K562 (cell line): ENCODE measurements at regions not wholly inside any gene's neighbourhood (a gene's known extent, or its start where the extent isn't known, plus 50 kb on each side); places are given as distances from the start of the nearest gene placed in this dataset.
A peak's percentile ranks its signal among the peaks of the same experiment; 100 is the strongest.

Source experiments
- ATAC-seq: fragments of 200-7000 bp; cut with Tn5 transposase; 3 replicates; pipeline ENCODE4 v1.9.1; 2020; ENCODE audit warnings: moderate library complexity
- BruUV-seq: library from RNA; stranded (reverse); fragments of 400-500 nt; replicated peaks from 2 replicates; lab custom pipeline; 2021; lab: Mats Ljungman, UMichigan
- CTCF ChIA-PET: fragments of 300-600 bp; formaldehyde crosslinking; extraction: SDS; loops from one replicate; lab custom pipeline; 2021; ENCODE audit warnings: low intra/inter-chr PET ratio; lab: Yijun Ruan, JAX
- POLR2A ChIA-PET: fragments of 300-600, 350-650 bp; sonication (Branson Sonifier 250); formaldehyde crosslinking; extraction: SDS; loops from one replicate; lab custom pipeline; 2021; ENCODE audit warnings: antibody characterized with exemption, inconsistent platforms; lab: Yijun Ruan, JAX
- DNase-seq, 4 experiments: peaks; one replicate each; pipeline versions ENCODE4 v3.0.0 to v3.0.0-alpha.2; 2011 to 2018; ENCODE audit warnings: low spot score in 3 of 4, mixed read lengths in 3 of 4; ENCODE audit errors: extremely low read depth in 1 of 4
- FAIRE-seq: peaks from 2 replicates; lab custom pipeline; 2011; peaks lifted over from hg19 to GRCh38; lab: Jason Lieb, UNC
- H2AFZ ChIP-seq: 2 replicates; pipeline ENCODE4 v1.6.0; 2011; ENCODE audit warnings: low read depth, low read length, control low read depth, inconsistent platforms
- H3K27ac ChIP-seq: fragments of 200-600 bp; 3 replicates; pipeline ENCODE4 v1.8.0; 2011; ENCODE audit warnings: low read depth, mild to moderate bottlenecking, control low read depth, inconsistent platforms, low read length, moderate library complexity, mixed read lengths; ENCODE audit errors: extremely low read depth
- H3K27me3 ChIP-seq, 2 experiments: fragments of 300-600 bp in 1 of 2; 2 replicates in 1 of 2; 3 replicates in 1 of 2; pipeline versions ENCODE4 v1.6.0 to v1.8.0; 2011; ENCODE audit warnings: inconsistent platforms in 2 of 2, low read length in 2 of 2, mild to moderate bottlenecking in 1 of 2, mixed read lengths in 1 of 2, moderate library complexity in 1 of 2; ENCODE audit not compliant: control insufficient read depth in 2 of 2, insufficient read depth in 2 of 2
- H3K36me3 ChIP-seq: fragments of 300-600 bp; 3 replicates; pipeline ENCODE4 v1.8.0; 2011; ENCODE audit warnings: mild to moderate bottlenecking, low read length, inconsistent platforms; ENCODE audit not compliant: control insufficient read depth, insufficient read depth
- H3K4me1 ChIP-seq, 2 experiments: fragments of 200-600 bp in 1 of 2; replicated peaks in 1 of 2; 2 replicates in 1 of 2; 3 replicates in 1 of 2; pipeline versions ENCODE4 v1.5.1 to v1.8.0; 2011; ENCODE audit warnings: inconsistent platforms in 2 of 2, low read length in 2 of 2, mild to moderate bottlenecking in 1 of 2, mixed read lengths in 1 of 2, moderate library complexity in 1 of 2; ENCODE audit not compliant: control insufficient read depth in 2 of 2, insufficient read depth in 2 of 2
- H3K4me2 ChIP-seq: 2 replicates; pipeline ENCODE4 v1.6.1; 2011; ENCODE audit warnings: low read length, control low read depth, inconsistent platforms, mixed read lengths; ENCODE audit not compliant: insufficient read depth
- H3K4me3 ChIP-seq: fragments of 200-600 bp; sonication (generic), shearing (Covaris generic); 2 replicates; pipeline ENCODE4 v1.5.1; 2016; ENCODE audit warnings: control low read depth, inconsistent platforms
- H3K79me2 ChIP-seq: fragments of 200-600 bp; 3 replicates; pipeline ENCODE4 v1.8.0; 2011; ENCODE audit warnings: low read length, inconsistent platforms; ENCODE audit not compliant: control insufficient read depth, insufficient read depth
- H3K9ac ChIP-seq, 2 experiments: 2 replicates each; pipeline versions ENCODE4 v1.6.0 to v1.6.1; 2011; ENCODE audit warnings: low read depth in 2 of 2, low read length in 2 of 2, control low read depth in 1 of 2, inconsistent platforms in 1 of 2, mild to moderate bottlenecking in 1 of 2, mixed read lengths in 1 of 2; ENCODE audit not compliant: insufficient read depth in 1 of 2
- H3K9me1 ChIP-seq: one replicate; pipeline ENCODE4 v1.6.0; 2011; ENCODE audit warnings: inconsistent platforms, mild to moderate bottlenecking, low read length, moderate library complexity; ENCODE audit not compliant: control insufficient read depth, insufficient read depth
- H3K9me3 ChIP-seq: replicated peaks from 2 replicates; pipeline ENCODE4 v1.5.1; 2011; ENCODE audit warnings: low read depth, low read length, inconsistent platforms; ENCODE audit not compliant: control insufficient read depth, insufficient read depth
- H4K20me1 ChIP-seq: replicated peaks from 2 replicates; pipeline ENCODE4 v1.6.1; 2011; ENCODE audit warnings: low read length, inconsistent platforms, mixed read lengths; ENCODE audit not compliant: control insufficient read depth, insufficient read depth
- CEBPB ChIP-seq: fragments of 450-650 bp; IDR thresholded peaks from 2 replicates; pipeline ENCODE4 v1.6.1; 2016; ENCODE audit warnings: missing genetic modification characterization, missing compliant biosample characterization
- KDM5B ChIP-seq: fragments of 200-600 bp; sonication (generic); IDR thresholded peaks from 2 replicates; pipeline ENCODE4 v1.6.1; 2012; ENCODE audit warnings: low read depth, mild to moderate bottlenecking, moderate library complexity, low read length, control low read depth, inconsistent platforms; ENCODE audit not compliant: insufficient replicate concordance
- SREBF2 ChIP-seq: sonication (generic); formaldehyde crosslinking; IDR thresholded peaks from 2 replicates; pipeline ENCODE4 v1.4.0; 2020; ENCODE audit warnings: mild to moderate bottlenecking, missing genetic modification reagents
- ZFPM2 ChIP-seq: fragments of 250-450 bp; sonication (Bioruptor Pico); IDR thresholded peaks from 2 replicates; pipeline ENCODE4 v1.5.1; 2022; ENCODE audit warnings: mild to moderate bottlenecking
- ZNF282 ChIP-seq: sonication (generic); formaldehyde crosslinking; IDR thresholded peaks from 2 replicates; pipeline ENCODE4 v1.8.1; 2023; ENCODE audit warnings: missing genetic modification reagents
- in situ Hi-C: fragments of 300-500 bp; cut with MboI; formaldehyde crosslinking; loops from 4 replicates; pipeline ENCODE4 v1.15.0; 2018; ENCODE audit warnings: inconsistent platforms, mixed read lengths
- intact Hi-C: fragments of 100-400 bp; cut with micrococcal nuclease; formaldehyde crosslinking; loops from 2 replicates; pipeline ENCODE4 v1.14.2; 2022
- TF ChIP-seq, protein P1 (sequence below): fragments of 250-450 bp; sonication (Bioruptor Pico); IDR thresholded peaks from 2 replicates; pipeline ENCODE4 v1.5.0; 2020; ENCODE audit warnings: mild to moderate bottlenecking

DNA sequence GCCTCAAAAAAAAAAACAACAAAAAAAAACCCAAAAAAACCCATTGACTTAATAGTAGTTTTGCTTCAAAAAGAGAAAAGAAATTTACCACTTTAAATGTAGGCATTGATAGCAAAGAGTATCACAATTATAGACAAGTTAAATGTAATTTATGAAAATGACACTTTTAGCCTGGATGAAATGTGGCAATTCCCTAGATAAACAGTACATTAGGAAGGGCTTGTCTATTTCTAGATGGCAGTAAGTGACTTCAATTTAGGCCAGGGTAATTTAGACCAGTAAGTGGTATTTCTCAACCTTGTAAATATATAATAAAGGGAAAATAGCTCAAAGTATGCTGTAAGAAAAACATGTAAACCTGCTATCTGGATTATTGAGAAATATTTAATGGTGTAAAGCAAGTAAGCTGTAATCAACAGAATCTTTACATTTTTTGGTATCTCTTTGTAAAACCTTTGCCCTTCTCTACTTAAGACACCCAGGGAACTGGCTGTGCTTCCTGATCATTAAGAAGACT, 103.7 kb upstream of the RAPGEF2 start:
- no peak overlapping the region for H3K27ac ChIP-seq
- H3K4me2 ChIP-seq: no peak overlapping the region
- no TSS peak for BruUV-seq
- POLR2A ChIA-PET: interaction anchor here (1.0 kb wide), 1 partner anchor 8 kb away, joined by 5 read pairs; no protein-coding TSS in a partner anchor
- no peaks in the 10 kb centered on the region for H3K9me3 ChIP-seq
- no peaks in the 10 kb centered on the region for H3K79me2 ChIP-seq
- CTCF ChIA-PET: no interaction called here
- in situ Hi-C loops (no loop called here), intact Hi-C loops (no loop called here)
- H3K9ac ChIP-seq: no peak overlapping the region
- H3K27me3 ChIP-seq: no peaks in the 10 kb centered on the region
- no peak overlapping the region for H3K4me3 ChIP-seq
- ATAC-seq: no peak
- no peak for FAIRE-seq
- no peaks in the 10 kb centered on the region for H3K36me3 ChIP-seq
- no peak overlapping the region for H2AFZ ChIP-seq
- H4K20me1 ChIP-seq: no peaks in the 10 kb centered on the region
- no peak for DNase-seq
- 0 out of 2 replicates have a peak, but pooled peaks have one; percentile 11 for TF ChIP-seq CEBPB
- TF ChIP-seq, protein P1, sequence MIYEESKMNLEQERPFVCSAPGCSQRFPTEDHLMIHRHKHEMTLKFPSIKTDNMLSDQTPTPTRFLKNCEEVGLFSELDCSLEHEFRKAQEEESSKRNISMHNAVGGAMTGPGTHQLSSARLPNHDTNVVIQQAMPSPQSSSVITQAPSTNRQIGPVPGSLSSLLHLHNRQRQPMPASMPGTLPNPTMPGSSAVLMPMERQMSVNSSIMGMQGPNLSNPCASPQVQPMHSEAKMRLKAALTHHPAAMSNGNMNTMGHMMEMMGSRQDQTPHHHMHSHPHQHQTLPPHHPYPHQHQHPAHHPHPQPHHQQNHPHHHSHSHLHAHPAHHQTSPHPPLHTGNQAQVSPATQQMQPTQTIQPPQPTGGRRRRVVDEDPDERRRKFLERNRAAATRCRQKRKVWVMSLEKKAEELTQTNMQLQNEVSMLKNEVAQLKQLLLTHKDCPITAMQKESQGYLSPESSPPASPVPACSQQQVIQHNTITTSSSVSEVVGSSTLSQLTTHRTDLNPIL (CRISPR knock-in tag): no peak
- no peak for TF ChIP-seq KDM5B
- no peak for TF ChIP-seq ZFPM2 (CRISPR knock-in tag)
- no peak for TF ChIP-seq ZNF282
- no peak for TF ChIP-seq SREBF2 (CRISPR knock-in tag)
- TF ChIP-seq, all 486 proteins: peak for 1
- Histone ChIP-seq H3K4me1 (peaks cover 5 to 23% of the 10 kb centered on the region in 2 experiments; a peak in 4 of 5 replicates), H3K9me1 (peaks cover 4% of the 10 kb centered on the region)
